ENCODE measurements at regions not wholly inside any gene's neighbourhood (a gene's known extent, or its start where the extent isn't known, plus 50 kb on each side); places are given as distances from the start of the nearest gene placed in this dataset.

DNA sequence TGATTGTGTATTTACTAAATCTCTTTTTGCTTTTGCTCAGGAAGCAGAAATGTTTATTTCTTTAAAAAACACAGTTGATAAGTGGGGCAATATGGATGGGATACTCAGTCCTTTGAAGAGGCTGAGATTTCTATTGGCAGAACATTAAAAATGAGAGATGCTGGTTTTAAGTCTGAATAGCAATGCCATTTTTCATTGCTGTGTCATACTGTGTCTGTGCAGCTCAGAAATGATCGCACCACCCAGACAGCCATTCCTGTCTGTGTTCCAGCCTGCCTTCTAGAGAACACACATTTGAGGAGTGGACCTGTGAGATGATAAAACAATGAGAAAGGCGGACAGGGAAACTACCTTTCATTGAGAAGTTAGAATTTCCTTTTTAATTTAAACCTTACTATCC is 231.2 kb upstream of the USP24 start:
- peaks cover 4% of the 10 kb centered on the region for H3K9me3 Mint-ChIP-seq
- H3K27ac ChIP-seq (ENCODE audit: low read depth, low read length), result no peak overlapping the region
- no peak overlapping the region for H3K4me3 Mint-ChIP-seq
- H3K27me3 ChIP-seq (ENCODE audit: control insufficient read depth, insufficient read depth, low read length, poor library complexity, severe bottlenecking), result no peaks in the 10 kb centered on the region
- no peaks in the 10 kb centered on the region for H3K36me3 ChIP-seq (ENCODE audit: control insufficient read depth, insufficient read depth, low read length)
- no peak for TF ChIP-seq CTCF (conservative IDR thresholded peaks at IDR 0.05)
- no peak overlapping the region for H3K27ac Mint-ChIP-seq
- no peak for DNase-seq
- H3K27me3 Mint-ChIP-seq (ENCODE audit: insufficient read depth), result peaks cover 2% of the 10 kb centered on the region
- no peaks in the 10 kb centered on the region for H3K9me3 ChIP-seq (ENCODE audit: control insufficient read depth, low read length)
- H3K4me3 ChIP-seq (ENCODE audit: low read length), result no peak overlapping the region
- H3K4me1 ChIP-seq (ENCODE audit: control insufficient read depth, insufficient read depth, low read length), result no peaks in the 10 kb centered on the region
- no peaks in the 10 kb centered on the region for H3K4me1 Mint-ChIP-seq
- 98 to 100% methylated on average over 2 of the region's 2 CpGs for WGBS, 2 experiments (ENCODE audit: insufficient coverage in 1 of 2, insufficient read length in 1 of 2)
- no peak overlapping the region for H3K9ac ChIP-seq (ENCODE audit: extremely low read depth, low read length, poor library complexity, severe bottlenecking)
- H3K36me3 Mint-ChIP-seq (ENCODE audit: low read depth), result no peaks in the 10 kb centered on the region

DNA sequence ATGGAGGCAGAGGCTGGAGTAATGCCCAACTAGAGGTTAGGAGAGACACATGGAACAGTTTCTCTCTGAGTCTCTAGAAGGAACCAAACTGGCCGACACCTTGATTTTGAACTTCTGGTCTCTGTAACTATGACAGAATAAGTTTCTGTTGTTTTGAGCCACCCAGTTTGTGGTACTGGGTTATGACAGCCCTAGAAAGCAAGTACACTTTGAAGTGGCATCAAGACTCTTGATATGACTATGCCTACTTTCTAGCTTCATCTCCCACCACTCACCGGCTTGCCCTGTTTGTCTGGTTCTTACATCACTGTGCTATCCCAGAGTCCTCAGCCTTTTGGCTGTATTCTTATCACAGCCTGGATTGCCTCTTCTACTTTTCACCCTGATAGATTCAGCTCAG is 230.3 kb upstream of the USP24 start:
- Mint-ChIP-seq H3K27ac (no peak overlapping the region), H3K9me3 (peaks cover 2% of the 10 kb centered on the region), H3K36me3 (ENCODE audit: low read depth) (no peaks in the 10 kb centered on the region), H3K4me1 (no peaks in the 10 kb centered on the region), H3K27me3 (ENCODE audit: insufficient read depth) (peaks cover 2% of the 10 kb centered on the region), H3K4me3 (no peak overlapping the region)
- no peaks in the 10 kb centered on the region for H3K36me3 ChIP-seq (ENCODE audit: control insufficient read depth, insufficient read depth, low read length)
- DNase-seq, result no peak
- H3K27ac ChIP-seq (ENCODE audit: low read depth, low read length), result no peak overlapping the region
- H3K9ac ChIP-seq (ENCODE audit: extremely low read depth, low read length, poor library complexity, severe bottlenecking), result no peak overlapping the region
- H3K4me1 ChIP-seq (ENCODE audit: control insufficient read depth, insufficient read depth, low read length), result no peaks in the 10 kb centered on the region
- H3K9me3 ChIP-seq (ENCODE audit: control insufficient read depth, low read length), result no peaks in the 10 kb centered on the region
- TF ChIP-seq CTCF (conservative IDR thresholded peaks at IDR 0.05), result no peak
- whole genome bisulfite sequencing, 2 experiments (ENCODE audit: insufficient coverage in 1 of 2, insufficient read length in 1 of 2), result 92 to 93% methylated on average over 2 of the region's 2 CpGs
- no peak overlapping the region for H3K4me3 ChIP-seq (ENCODE audit: low read length)
- no peaks in the 10 kb centered on the region for H3K27me3 ChIP-seq (ENCODE audit: control insufficient read depth, insufficient read depth, low read length, poor library complexity, severe bottlenecking)

DNA sequence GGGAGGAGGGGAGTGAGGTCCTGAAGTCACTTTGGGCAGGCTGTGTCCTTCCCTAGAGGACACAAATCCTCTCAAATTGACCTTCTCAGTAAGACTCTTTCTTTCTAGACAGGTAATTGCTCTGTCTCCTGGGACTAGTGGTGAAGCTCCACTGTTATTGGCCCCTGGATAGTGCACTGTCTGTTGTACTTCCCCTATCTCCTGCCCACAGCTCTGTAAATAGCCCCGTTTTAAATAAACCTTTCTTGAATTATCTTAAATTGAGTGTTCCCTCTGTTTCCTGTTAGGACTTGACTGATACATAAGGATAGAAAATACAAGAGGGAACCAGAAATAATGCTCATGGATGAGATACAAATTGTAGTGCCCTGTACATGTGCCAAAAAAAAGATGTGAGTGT is 229.5 kb upstream of the USP24 start:
- Histone ChIP-seq H3K27ac (ENCODE audit: low read depth, low read length) (no peak overlapping the region), H3K27me3 (ENCODE audit: control insufficient read depth, insufficient read depth, low read length, poor library complexity, severe bottlenecking) (no peaks in the 10 kb centered on the region), H3K9me3 (ENCODE audit: control insufficient read depth, low read length) (no peaks in the 10 kb centered on the region), H3K4me1 (ENCODE audit: control insufficient read depth, insufficient read depth, low read length) (no peaks in the 10 kb centered on the region), H3K36me3 (ENCODE audit: control insufficient read depth, insufficient read depth, low read length) (no peaks in the 10 kb centered on the region), H3K9ac (ENCODE audit: extremely low read depth, low read length, poor library complexity, severe bottlenecking) (no peak overlapping the region), H3K4me3 (ENCODE audit: low read length) (no peak overlapping the region)
- Mint-ChIP-seq H3K4me3 (no peak overlapping the region), H3K36me3 (ENCODE audit: low read depth) (no peaks in the 10 kb centered on the region), H3K27ac (no peak overlapping the region), H3K4me1 (no peaks in the 10 kb centered on the region), H3K9me3 (no peaks in the 10 kb centered on the region), H3K27me3 (ENCODE audit: insufficient read depth) (peaks cover 2% of the 10 kb centered on the region)
- DNase-seq, result no peak
- TF ChIP-seq CTCF (conservative IDR thresholded peaks at IDR 0.05), result no peak
- WGBS, 2 experiments (ENCODE audit: insufficient coverage in 1 of 2, insufficient read length in 1 of 2), result 77 to 100% methylated on average over 1 of the region's 1 CpG

All from endodermal cell (in vitro differentiated cells).